ENCODE measurements at regions not wholly inside any gene's neighbourhood (a gene's known extent, or its start where the extent isn't known, plus 50 kb on each side); places are given as distances from the start of the nearest gene placed in this dataset.
"Not testable (repeated sequence)": the region's sequence is repeated elsewhere in the genome, so short reads cannot be mapped to it uniquely, and the experiment has no call there.

GRCh38 chrX:38943120-38943519, 141.9 kb downstream of the MID1IP1 start:
- DNase-seq, result no peak

- no peak for DNase-seq
These were observed 146.8 kb downstream of the MID1IP1 start for GRCh38 chrX:38948046-38948445.

- no peak for DNase-seq
These were observed 153.3 kb downstream of the MID1IP1 start for GRCh38 chrX:38954520-38954919.

- DNase-seq, result no peak
These were observed 158.5 kb downstream of the MID1IP1 start for GRCh38 chrX:38959736-38960135.

GRCh38 chrX:38960137-38960536, 158.9 kb downstream of the MID1IP1 start:
- no peak for DNase-seq

- DNase-seq, result no peak
These were observed 160.7 kb downstream of the MID1IP1 start for GRCh38 chrX:38961936-38962335.

GRCh38 chrX:38963244-38963643, 162.0 kb downstream of the MID1IP1 start:
- DNase-seq, result not testable (repeated sequence)

- DNase-seq, result no peak
These were observed 164.6 kb downstream of the MID1IP1 start for GRCh38 chrX:38965888-38966287.

GRCh38 chrX:38968344-38969216, 167.3 kb downstream of the MID1IP1 start:
- no peak for DNase-seq

- DNase-seq, result no peak
These were observed 168.8 kb downstream of the MID1IP1 start for GRCh38 chrX:38970074-38970473.

GRCh38 chrX:38970845-38971244, 169.6 kb downstream of the MID1IP1 start:
- DNase-seq, result no peak

- no peak for DNase-seq
These were observed 172.1 kb downstream of the MID1IP1 start for GRCh38 chrX:38973322-38973721.

- DNase-seq, result no peak
These were observed 173.3 kb downstream of the MID1IP1 start for GRCh38 chrX:38974542-38974941.

- DNase-seq, result no peak
These were observed 174.2 kb downstream of the MID1IP1 start for GRCh38 chrX:38975368-38975942.

- DNase-seq, result no peak
These were observed 181.1 kb downstream of the MID1IP1 start for GRCh38 chrX:38982370-38982769.

GRCh38 chrX:38982843-38983242, 181.6 kb downstream of the MID1IP1 start:
- DNase-seq, result no peak

- no peak for DNase-seq
These were observed 184.1 kb downstream of the MID1IP1 start for GRCh38 chrX:38985375-38985774.

- no peak for DNase-seq
These were observed 184.7 kb downstream of the MID1IP1 start for GRCh38 chrX:38985945-38986344.

GRCh38 chrX:38986586-38986985, 185.3 kb downstream of the MID1IP1 start:
- no peak for DNase-seq

GRCh38 chrX:38987198-38987651, 186.0 kb downstream of the MID1IP1 start:
- no peak for DNase-seq

- DNase-seq, result no peak
These were observed 187.0 kb downstream of the MID1IP1 start for GRCh38 chrX:38988301-38988700.

GRCh38 chrX:38989076-38989475, 187.8 kb downstream of the MID1IP1 start:
- no peak for DNase-seq

GRCh38 chrX:38991656-38992440, 190.6 kb downstream of the MID1IP1 start:
- no peak for DNase-seq
